Sigmoid colon (tissue), 4 donors: ENCODE measurements at regions not wholly inside any gene's neighbourhood (a gene's known extent, or its start where the extent isn't known, plus 50 kb on each side); places are given as distances from the start of the nearest gene placed in this dataset.

Source experiments
- EP300 ChIP-seq, 4 donors: sonication (generic); formaldehyde crosslinking; IDR thresholded peaks; one replicate each; pipeline ENCODE4 v1.6.1; 2017; ENCODE audit warnings: antibody characterized with exemption in 4 of 4
- POLR2A ChIP-seq, 2 donors: fragments of 450-650 bp; IDR thresholded peaks; one replicate each; pipeline ENCODE4 v1.6.1; 2016; ENCODE audit warnings: antibody characterized with exemption in 2 of 2, mild to moderate bottlenecking in 2 of 2, moderate library complexity in 2 of 2
- POLR2AphosphoS5 ChIP-seq, 4 donors: sonication (generic); formaldehyde crosslinking; IDR thresholded peaks; one replicate each; pipeline ENCODE4 v1.6.1; 2017; ENCODE audit warnings: antibody characterized with exemption in 4 of 4
- TF ChIP-seq, protein P1 (sequence below), 4 experiments: fragments of 450-650 bp in 3 of 4; fragments of 200-600 bp in 1 of 4; IDR thresholded peaks; one replicate each; pipeline ENCODE4 v1.5.1; 2016 to 2019; ENCODE audit warnings: antibody characterized with exemption in 4 of 4, mild to moderate bottlenecking in 3 of 4, moderate library complexity in 2 of 4

DNA sequence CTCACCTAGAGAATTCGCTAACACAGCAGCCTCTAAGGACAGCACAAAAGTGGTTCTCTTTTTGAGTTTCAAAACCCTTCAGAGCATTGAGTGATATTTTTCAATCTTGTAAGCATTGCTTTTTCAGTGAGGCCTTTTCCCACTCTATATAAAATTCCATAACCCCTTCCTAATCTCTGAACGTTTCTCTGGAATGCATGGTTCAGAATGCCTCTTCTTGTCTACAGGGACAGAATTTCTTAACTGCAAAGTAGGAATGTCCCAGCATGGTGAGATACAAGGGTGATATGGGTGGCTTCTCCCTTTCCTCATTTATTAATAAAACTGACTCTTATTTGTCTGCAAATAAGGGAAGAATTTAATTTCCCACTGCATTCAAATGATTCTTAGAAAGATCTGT lies 377.9 kb downstream of the LTN1 start:
- TF ChIP-seq, protein P1, sequence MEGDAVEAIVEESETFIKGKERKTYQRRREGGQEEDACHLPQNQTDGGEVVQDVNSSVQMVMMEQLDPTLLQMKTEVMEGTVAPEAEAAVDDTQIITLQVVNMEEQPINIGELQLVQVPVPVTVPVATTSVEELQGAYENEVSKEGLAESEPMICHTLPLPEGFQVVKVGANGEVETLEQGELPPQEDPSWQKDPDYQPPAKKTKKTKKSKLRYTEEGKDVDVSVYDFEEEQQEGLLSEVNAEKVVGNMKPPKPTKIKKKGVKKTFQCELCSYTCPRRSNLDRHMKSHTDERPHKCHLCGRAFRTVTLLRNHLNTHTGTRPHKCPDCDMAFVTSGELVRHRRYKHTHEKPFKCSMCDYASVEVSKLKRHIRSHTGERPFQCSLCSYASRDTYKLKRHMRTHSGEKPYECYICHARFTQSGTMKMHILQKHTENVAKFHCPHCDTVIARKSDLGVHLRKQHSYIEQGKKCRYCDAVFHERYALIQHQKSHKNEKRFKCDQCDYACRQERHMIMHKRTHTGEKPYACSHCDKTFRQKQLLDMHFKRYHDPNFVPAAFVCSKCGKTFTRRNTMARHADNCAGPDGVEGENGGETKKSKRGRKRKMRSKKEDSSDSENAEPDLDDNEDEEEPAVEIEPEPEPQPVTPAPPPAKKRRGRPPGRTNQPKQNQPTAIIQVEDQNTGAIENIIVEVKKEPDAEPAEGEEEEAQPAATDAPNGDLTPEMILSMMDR (IDR thresholded peaks at IDR 0.05) = no peak
- TF ChIP-seq POLR2AphosphoS5 (IDR thresholded peaks at IDR 0.05) = no peak
- TF ChIP-seq POLR2A (IDR thresholded peaks at IDR 0.05) = no peak
- TF ChIP-seq EP300 (IDR thresholded peaks at IDR 0.05) = no peak
